Stimulated activated CD8-positive, alpha-beta memory T cell treated with anti-CD3 and anti-CD28 coated beads, Interleukin-4, amount 100 ng/mL, for 4 hours (primary cell): ENCODE measurements at regions not wholly inside any gene's neighbourhood (a gene's known extent, or its start where the extent isn't known, plus 50 kb on each side); places are given as distances from the start of the nearest gene placed in this dataset.

ENCODE experiments used
- DNase-seq, 2 donors: peaks; one replicate each; pipeline ENCODE4 v3.0.0-alpha.2; 2020; ENCODE audit warnings: low read depth in 2 of 2, low spot score in 1 of 2

DNA sequence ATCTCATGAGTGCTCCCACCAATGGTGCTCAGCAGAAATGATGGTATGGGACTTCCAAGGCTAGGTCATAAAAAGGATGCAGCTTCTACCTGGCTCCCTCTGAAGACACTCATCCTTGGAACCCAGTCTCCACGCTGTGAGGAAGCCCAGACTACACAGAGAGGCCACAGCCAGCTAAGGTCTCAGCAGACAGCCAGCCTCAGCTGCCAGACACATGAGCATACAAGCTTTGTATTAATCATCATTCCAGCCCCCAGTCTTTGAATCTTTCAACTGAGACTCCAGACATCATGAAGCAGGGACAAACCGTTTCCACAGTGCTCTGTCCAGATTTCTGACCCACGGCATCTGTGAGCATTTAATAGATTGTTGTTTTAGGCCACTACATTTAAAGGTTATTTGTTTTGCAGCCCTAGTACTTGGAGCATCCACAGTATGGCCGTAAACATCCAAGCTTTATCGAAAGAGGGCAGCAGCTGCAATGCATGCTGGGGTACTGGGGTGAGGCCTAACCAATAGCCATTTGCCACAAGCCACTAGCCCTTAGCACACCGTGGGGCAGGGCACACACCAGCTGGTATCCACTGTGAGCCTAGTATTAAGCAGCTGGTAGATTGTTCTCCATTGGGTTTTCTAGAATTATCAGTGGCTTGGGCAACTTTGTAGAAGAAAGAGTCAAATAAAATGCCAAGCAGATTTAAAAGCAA is 449.1 kb downstream of the BCOR start:
- no peak for DNase-seq

GRCh38 chrX:39650768-39651347 is 446.9 kb downstream of the BCOR start:
- DNase-seq = no peak

GRCh38 chrX:39652336-39652735 is 445.4 kb downstream of the BCOR start:
- DNase-seq = no peak

DNA sequence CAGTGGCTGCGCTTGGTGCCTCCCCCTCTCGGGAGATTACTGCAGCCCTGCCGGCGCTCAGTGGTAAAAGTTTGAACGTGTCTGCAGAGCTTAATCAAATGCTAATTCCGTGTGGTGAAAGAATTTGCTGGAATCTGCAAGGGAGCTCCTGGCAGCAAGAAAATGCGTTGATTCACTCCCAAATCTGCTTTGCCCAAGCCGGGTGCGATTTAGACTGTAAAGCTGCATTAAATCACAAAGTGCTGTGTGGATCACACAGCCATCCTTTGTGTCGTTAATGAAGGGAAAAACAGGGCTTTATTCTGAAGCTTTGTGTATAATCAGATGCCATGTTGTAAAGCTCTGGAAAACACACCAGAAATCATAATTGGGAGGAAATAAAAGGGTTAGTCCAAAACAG is 444.1 kb downstream of the BCOR start:
- no peak for DNase-seq

GRCh38 chrX:39654183-39654925 is 443.4 kb downstream of the BCOR start:
- no peak for DNase-seq

DNA sequence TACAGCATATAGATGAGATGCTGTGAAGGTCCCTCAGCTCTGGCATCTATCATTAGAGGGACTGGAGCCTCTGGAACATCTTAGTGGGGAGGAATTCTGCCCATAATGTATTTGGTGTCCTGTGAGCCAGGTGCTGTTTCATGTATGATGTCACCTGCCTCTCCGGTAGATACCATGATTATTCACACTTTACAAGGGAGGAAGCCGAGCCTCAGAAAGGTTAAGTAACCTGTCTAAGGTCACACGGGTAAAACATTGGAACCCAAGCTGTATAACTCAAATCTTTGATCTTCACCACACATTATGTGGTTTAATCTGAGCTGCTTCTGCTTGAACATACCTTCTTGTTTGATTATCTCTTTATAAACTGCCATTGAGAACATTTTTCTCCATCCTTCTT is 442.8 kb downstream of the BCOR start:
- DNase-seq = no peak

DNA sequence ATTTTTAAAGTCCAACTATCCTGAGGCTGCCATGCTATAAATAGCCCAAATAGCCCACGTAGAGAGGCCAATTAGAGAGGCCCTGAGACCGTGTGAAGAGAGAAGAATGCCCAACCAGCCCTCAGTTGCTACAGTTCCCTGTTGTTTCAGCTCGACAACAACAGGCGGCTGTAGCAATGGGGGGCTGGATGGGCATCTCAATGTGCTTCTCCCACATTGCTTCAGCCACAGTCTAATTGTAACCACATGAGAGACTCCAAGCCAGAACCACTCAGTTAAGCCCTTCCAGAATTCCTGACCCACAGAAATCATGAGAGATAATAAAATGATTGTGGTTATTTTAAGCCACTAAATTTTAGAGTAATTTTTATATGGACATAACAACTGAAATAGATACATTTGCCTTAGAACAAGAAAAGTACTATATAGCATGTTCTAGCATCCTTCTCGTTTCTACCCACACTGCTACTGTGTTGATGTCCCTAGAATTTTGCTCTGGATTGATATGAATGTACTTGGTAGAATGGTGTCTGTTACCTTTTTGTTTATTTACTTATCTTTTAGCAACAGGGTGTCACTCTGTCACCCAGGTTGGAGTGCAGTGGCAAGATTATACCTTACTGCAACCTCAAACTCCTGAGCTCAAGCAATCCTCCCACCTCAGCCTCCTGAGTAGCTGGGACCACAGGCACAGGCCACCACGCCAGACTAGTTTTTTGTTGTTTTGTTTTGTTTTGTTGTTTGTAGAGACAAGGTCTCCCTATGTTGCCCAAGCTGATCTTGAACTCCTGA is 436.4 kb downstream of the BCOR start:
- DNase-seq = no peak

DNA sequence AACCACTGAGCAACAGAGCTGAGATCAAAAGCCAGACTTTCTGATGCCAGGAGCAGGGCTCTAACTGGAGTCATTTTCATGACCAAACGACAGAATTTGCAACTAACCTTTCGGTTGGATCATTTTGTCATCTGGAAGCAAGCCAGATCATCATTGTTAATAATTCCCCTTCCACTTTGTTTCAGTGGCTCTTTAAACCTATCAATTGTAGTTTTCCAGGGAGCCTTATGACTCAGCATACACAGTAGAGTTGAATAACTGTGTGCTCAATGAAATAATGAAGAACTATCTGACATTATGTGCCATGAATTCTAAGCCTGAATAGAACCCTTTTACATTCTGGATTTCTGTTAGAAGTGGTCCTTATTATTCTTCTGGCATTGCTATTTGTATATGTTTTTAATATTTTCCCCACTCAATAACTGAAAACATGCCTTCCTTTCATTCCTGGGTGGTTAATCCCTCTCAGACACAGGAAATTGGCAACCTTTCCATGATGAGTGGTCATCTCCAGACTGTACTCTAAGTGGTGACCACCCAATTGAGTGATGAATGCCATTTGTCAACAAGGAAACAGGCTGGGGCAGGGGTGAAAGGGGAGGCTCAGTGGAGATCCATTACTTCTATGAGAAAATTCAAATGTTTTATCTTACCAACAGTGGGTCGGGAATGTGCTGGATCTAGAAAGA is 431.8 kb downstream of the BCOR start:
- no peak for DNase-seq

DNA sequence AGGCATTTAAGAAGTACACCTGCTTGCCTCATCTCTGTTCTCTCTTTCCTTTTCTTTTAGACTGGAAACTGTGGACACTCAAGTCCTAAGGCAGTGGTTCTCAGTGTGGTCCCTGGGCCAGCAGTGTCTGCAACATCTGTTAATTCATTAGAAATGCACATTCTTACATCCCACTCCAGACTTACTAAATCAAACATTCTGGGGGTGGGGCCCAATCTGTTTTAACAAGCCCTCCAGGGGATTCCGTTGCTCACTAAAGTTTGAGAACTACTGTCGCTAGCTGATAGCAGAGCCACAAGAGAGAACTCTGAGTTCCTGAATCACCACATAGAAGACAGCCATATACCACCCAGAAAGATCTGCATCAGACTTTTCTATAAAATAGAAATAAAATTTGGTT is 430.6 kb downstream of the BCOR start:
- DNase-seq = no peak

DNA sequence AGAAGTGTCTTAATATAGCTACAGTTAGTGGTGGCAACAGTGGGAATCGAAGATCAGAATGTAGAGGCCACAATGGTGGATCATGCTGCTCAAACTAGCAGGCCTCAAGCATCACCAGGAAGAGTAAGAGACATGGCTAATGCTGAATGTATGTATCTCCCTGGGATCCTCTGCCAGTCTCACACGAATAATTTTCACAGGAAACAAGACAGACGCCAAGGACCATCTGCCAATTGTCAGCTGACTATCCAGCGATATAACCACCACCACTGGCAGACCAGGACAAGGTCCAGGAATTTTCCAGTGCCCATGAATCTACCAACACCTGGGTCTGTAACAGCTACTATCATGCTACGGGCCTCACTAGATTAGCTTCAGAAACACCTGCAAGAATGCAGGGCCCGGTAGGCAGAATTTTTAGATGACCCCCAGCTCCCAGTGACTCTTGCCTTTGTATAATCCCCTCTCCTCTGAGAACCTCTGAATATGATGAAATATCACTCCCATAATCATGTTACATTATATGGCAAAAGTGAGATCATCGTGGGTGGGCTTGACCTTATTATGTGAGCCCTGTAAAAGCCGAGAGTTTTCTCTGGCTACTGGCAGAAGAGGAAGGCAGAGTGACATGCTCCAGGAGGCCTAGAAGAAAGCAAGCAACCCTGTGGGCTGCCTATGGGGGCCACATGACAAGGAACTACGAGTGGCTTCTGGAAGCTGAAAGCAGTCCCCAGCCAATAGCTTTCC is 429.8 kb downstream of the BCOR start:
- DNase-seq = no peak

GRCh38 chrX:39669668-39670067 is 428.1 kb downstream of the BCOR start:
- no peak for DNase-seq

GRCh38 chrX:39670281-39670680 is 427.5 kb downstream of the BCOR start:
- DNase-seq = no peak

GRCh38 chrX:39672405-39672804 is 425.4 kb downstream of the BCOR start:
- no peak for DNase-seq

DNA sequence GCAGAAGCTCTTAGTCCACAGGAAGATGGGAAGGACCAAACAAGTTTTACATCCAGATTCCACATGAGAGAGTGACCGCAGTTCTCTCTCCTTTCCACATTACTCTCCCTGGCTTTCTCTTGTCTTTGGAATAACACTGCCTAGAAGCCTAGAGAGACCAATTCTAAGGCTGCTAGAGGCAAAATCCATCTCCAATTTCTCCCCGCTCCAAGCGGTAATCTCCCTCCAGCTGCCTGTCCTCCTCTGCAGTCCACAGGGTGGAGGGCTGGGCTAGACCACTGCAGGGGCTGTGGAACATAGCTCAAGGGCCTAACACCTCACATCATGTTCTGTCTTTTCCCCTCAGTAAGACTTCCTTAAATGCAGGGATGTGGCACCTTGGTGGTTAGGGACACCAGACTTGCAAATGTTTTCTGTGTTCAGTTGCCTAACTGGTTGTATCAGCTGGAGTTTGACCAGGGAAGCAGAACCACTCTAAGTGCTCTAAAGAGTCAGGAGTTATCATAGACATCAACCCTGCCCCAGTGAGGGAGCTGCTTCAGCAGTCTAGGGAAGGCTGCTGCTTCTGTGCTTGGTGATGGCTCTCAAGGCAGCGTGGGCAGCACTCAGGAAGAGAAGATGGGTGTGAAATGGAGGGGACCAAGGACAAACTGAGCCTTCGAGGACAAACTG is 423.1 kb downstream of the BCOR start:
- DNase-seq = no peak

DNA sequence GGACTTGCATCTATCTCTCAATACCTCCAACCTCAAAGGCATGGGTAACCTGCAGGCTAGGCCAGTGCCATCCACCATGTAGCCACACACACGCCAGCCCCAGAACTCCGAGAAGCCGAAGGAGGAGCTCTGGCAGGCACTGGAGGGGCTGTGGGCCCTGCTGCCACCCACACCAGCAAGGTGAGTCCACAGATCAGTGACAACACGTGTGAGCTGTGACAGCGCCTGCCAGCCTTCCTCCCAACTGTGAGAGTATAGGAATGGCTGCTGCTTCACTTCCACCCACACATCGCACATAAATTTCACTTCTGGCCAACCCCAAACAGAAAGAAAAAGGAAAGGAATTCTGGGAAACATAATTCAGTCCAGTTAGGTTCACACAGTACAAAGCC is 422.6 kb downstream of the BCOR start:
- no peak for DNase-seq

DNA sequence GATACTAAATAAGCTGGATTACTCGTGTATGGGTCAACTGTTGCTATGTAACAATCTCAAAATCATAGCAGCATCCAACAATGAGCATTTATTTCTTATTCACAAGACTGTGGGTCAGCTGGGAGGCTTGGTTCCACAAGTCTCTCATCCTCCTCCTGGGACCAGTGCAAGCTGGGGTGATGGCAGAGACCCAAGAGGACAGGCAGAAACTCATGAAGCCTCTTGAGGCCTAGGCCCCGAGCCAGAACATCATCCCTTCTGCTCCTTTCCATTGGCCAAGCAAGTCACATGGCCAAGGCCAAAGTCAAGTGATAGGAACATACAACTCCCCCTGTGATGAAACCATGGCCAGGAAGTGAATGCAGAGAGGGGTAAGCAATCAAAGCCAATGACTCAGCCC is 422.1 kb downstream of the BCOR start:
- DNase-seq = no peak

- no peak for DNase-seq
Measured at GRCh38 chrX:39676434-39676833, 421.3 kb downstream of the BCOR start.

- DNase-seq = no peak
Measured at GRCh38 chrX:39677585-39677977, 420.2 kb downstream of the BCOR start.

- DNase-seq = no peak
Measured at GRCh38 chrX:39677978-39678791, 419.6 kb downstream of the BCOR start.
